PC-9 (cell line): ENCODE measurements at regions not wholly inside any gene's neighbourhood (a gene's known extent, or its start where the extent isn't known, plus 50 kb on each side); places are given as distances from the start of the nearest gene placed in this dataset.

Experiments used
- CTCF ChIP-seq: fragments of 200-600 bp; sonication (generic); conservative IDR thresholded peaks from 2 replicates; pipeline ENCODE4 v1.6.1; 2017; ENCODE audit warnings: mixed run types, antibody characterized with exemption, mild to moderate bottlenecking, moderate library complexity
- EZH2 ChIP-seq: fragments of 200-600 bp; sonication (generic); IDR thresholded peaks from 2 replicates; pipeline ENCODE4 v1.8.0; 2017; ENCODE audit warnings: antibody characterized with exemption, low read depth

DNA sequence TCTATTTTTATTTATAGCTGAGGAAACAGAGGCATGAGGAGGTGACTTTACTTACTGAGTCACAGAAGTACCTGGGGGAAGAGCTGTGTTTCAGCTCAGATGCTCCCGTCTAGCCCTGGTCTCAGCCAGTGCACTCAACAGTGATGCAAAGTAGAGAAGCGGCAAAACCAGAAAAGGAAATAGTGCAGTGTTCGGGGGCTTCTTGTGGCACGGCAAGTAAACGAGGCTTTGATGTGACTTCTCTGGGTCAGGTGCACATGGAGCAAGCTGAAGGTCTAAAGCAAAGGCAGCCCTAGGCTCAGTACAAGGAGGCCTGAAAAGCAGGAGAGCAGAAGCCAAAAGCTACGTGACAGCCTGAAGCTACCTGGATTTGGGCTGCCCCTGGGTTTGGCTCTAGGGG is 526.7 kb upstream of the ADAMTS16 start:
- TF ChIP-seq CTCF (no peak), EZH2 (no peak)
